ENCODE measurements at regions not wholly inside any gene's neighbourhood (a gene's known extent, or its start where the extent isn't known, plus 50 kb on each side); places are given as distances from the start of the nearest gene placed in this dataset.

- no peak overlapping the region for H3K9ac ChIP-seq (ENCODE audit: low read length)
- no peaks in the 10 kb centered on the region for H3K36me3 ChIP-seq (ENCODE audit: control insufficient read depth in 1 of 2, insufficient read depth in 2 of 2, low read length in 2 of 2)
- H4K20me1 ChIP-seq (ENCODE audit: insufficient read depth) = no peaks in the 10 kb centered on the region; the same call in 1 of the 2 replicates
- no peaks in the 10 kb centered on the region for H3K9me2 ChIP-seq (ENCODE audit: insufficient read depth)
- no peak for ATAC-seq
- no peaks in the 10 kb centered on the region for H3K9me3 ChIP-seq (ENCODE audit: control insufficient read depth in 1 of 2, insufficient read depth in 1 of 2, low read depth in 1 of 2, low read length in 2 of 2)
- no TSS peak for BruUV-seq (replicated peaks)
- no peak overlapping the region for H2AFZ ChIP-seq (ENCODE audit: low read depth, low read length, poor library complexity, severe bottlenecking)
- RAD21 ChIA-PET (ENCODE audit: low non-redundant PET in 1 of 2, low total read pairs in 2 of 2, uncharacterized antibody in 2 of 2, unreplicated experiment in 2 of 2) = no interaction called here
- H3K4me3 ChIP-seq (replicated peaks in 1 of 2; ENCODE audit: low read depth in 1 of 2, low read length in 2 of 2) = no peak overlapping the region
- no peak overlapping the region for H3K4me2 ChIP-seq (ENCODE audit: low read length)
- H3K27ac ChIP-seq (ENCODE audit: low read depth, low read length) = no peak overlapping the region
- H3K79me2 ChIP-seq (ENCODE audit: insufficient read depth, low read length) = no peaks in the 10 kb centered on the region
- TF ChIP-seq SRF (IDR thresholded peaks at IDR 0.05; ENCODE audit: low read depth) = no peak
- no peak for TF ChIP-seq REST (IDR thresholded peaks at IDR 0.05; ENCODE audit: low read depth)
- TF ChIP-seq RAD21 (IDR thresholded peaks at IDR 0.05; ENCODE audit: low read depth) = no peak
- no peak for TF ChIP-seq POLR2A (IDR thresholded peaks at IDR 0.05; ENCODE audit: borderline replicate concordance, extremely low read depth, insufficient read depth, insufficient read length)
- no peak for TF ChIP-seq EZH2 (IDR thresholded peaks at IDR 0.05)
- TF ChIP-seq MAX (IDR thresholded peaks at IDR 0.05) = no peak
- TF ChIP-seq FOSL1 (IDR thresholded peaks at IDR 0.05; ENCODE audit: low read depth) = no peak
- TF ChIP-seq, protein P1, sequence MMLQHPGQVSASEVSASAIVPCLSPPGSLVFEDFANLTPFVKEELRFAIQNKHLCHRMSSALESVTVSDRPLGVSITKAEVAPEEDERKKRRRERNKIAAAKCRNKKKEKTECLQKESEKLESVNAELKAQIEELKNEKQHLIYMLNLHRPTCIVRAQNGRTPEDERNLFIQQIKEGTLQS (IDR thresholded peaks at IDR 0.05) = no peak
- intact Hi-C loops (cut with micrococcal nuclease) = no loop called here
- no peak for DNase-seq (ENCODE audit: low read depth, low spot score)
- POLR2A ChIA-PET = no interaction called here
- CTCF ChIA-PET = interaction anchor here (0.7 to 3.1 kb wide), 2 partner anchors 10 to 11 kb away, joined by 4 to 14 read pairs; no protein-coding TSS in a partner anchor
- H3K4me1 ChIP-seq (ENCODE audit: control insufficient read depth in 1 of 2, insufficient read depth in 2 of 2, low read length in 2 of 2) = no peaks in the 10 kb centered on the region
- peaks cover 15% of the 10 kb centered on the region; the same call in 1 of the 2 replicates for H3K27me3 ChIP-seq (ENCODE audit: insufficient read depth, low read length)
These were observed 378.1 kb downstream of the DAD1 start for GRCh38 chr14:22210906-22211305.
